ENCODE measurements at regions not wholly inside any gene's neighbourhood (a gene's known extent, or its start where the extent isn't known, plus 50 kb on each side); places are given as distances from the start of the nearest gene placed in this dataset.
A peak's percentile ranks its signal among the peaks of the same experiment; 100 is the strongest.

DNA sequence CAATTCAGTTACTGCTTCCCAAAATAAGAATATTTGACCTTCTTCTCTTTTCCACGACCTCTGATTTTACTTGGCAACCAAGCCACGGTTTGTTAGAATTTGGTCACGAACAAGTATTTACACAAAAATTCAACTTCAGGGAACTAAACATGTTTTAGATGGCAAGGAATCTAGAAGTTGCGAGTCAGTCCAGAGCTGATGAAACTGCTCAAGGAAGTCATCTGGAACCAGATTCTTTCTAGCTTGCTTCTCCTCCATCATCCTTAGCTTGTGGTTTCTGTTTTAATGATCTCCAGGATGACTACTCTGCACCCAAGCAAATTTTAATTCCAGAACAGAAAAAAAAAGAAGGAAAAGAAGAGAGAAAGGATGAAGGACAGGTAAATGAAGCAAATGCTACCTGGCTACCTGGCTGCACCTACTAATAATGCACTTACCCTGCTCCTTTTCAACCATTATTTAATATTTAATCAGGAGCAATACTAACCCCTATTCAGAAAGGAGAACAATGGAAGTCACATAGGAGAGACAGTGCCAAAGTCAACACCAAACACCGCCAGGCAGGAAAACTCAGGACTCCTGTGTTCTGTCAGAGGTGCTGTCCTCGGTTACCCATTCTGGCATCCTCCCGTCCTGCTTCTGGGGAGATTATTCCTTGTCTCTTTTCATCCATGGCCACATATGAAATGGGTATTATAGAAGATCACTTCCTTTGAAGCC, 54.2 kb upstream of the RGS7 start:
- Mint-ChIP-seq H3K4me3 (no peak overlapping the region), H3K27me3 (peaks cover 4% of the 10 kb centered on the region), H3K4me1 (ENCODE audit: unreplicated experiment) (no peaks in the 10 kb centered on the region), H3K27ac (no peak overlapping the region), H3K36me3 (no peaks in the 10 kb centered on the region), H3K9me3 (no peaks in the 10 kb centered on the region)
- DNase-seq (ENCODE audit: extremely low spot score, unreplicated experiment) = no peak
- TF ChIP-seq, protein P1, sequence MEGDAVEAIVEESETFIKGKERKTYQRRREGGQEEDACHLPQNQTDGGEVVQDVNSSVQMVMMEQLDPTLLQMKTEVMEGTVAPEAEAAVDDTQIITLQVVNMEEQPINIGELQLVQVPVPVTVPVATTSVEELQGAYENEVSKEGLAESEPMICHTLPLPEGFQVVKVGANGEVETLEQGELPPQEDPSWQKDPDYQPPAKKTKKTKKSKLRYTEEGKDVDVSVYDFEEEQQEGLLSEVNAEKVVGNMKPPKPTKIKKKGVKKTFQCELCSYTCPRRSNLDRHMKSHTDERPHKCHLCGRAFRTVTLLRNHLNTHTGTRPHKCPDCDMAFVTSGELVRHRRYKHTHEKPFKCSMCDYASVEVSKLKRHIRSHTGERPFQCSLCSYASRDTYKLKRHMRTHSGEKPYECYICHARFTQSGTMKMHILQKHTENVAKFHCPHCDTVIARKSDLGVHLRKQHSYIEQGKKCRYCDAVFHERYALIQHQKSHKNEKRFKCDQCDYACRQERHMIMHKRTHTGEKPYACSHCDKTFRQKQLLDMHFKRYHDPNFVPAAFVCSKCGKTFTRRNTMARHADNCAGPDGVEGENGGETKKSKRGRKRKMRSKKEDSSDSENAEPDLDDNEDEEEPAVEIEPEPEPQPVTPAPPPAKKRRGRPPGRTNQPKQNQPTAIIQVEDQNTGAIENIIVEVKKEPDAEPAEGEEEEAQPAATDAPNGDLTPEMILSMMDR (conservative IDR thresholded peaks at IDR 0.05) = no peak

DNA sequence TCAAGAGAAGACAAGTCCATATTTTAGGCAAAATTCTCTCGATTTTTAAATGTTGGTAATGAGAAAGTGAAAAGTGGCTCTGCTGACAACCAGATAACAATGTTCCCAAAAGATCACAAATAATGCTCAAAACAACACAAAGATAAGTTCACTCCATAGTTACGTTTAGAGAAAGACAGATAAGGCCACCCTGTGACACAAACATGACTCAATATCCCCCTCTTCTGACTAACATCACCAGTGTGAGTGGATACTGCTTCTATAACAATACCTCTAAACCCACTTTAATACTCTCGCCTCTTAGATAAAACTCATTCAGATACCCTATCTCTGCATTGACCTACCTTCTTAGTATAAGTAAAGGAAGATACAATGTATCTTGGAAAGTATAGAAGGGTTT, 51.2 kb upstream of the RGS7 start:
- Mint-ChIP-seq H3K9me3 (no peaks in the 10 kb centered on the region), H3K4me1 (ENCODE audit: unreplicated experiment) (no peaks in the 10 kb centered on the region), H3K4me3 (no peak overlapping the region), H3K27me3 (peaks cover 9% of the 10 kb centered on the region), H3K36me3 (no peaks in the 10 kb centered on the region), H3K27ac (no peak overlapping the region)
- DNase-seq (ENCODE audit: extremely low spot score, unreplicated experiment) = no peak
- TF ChIP-seq, protein P1 (conservative IDR thresholded peaks at IDR 0.05) = peak; percentile 42

All from type B pancreatic cell (in vitro differentiated cells).